K562 (cell line): ENCODE measurements at regions not wholly inside any gene's neighbourhood (a gene's known extent, or its start where the extent isn't known, plus 50 kb on each side); places are given as distances from the start of the nearest gene placed in this dataset.

Experiments
- ATAC-seq: fragments of 200-7000 bp; cut with Tn5 transposase; 3 replicates; pipeline ENCODE4 v1.9.1; 2020; ENCODE audit warnings: moderate library complexity
- BruUV-seq: library from RNA; stranded (reverse); fragments of 400-500 nt; replicated peaks from 2 replicates; lab custom pipeline; 2021; lab: Mats Ljungman, UMichigan
- CTCF ChIA-PET: fragments of 300-600 bp; formaldehyde crosslinking; extraction: SDS; loops from one replicate; lab custom pipeline; 2021; ENCODE audit warnings: low intra/inter-chr PET ratio; lab: Yijun Ruan, JAX
- POLR2A ChIA-PET: fragments of 300-600, 350-650 bp; sonication (Branson Sonifier 250); formaldehyde crosslinking; extraction: SDS; loops from one replicate; lab custom pipeline; 2021; ENCODE audit warnings: antibody characterized with exemption, inconsistent platforms; lab: Yijun Ruan, JAX
- DNase-seq, 4 experiments: peaks; one replicate each; pipeline versions ENCODE4 v3.0.0 to v3.0.0-alpha.2; 2011 to 2018; ENCODE audit warnings: low spot score in 3 of 4, mixed read lengths in 3 of 4; ENCODE audit errors: extremely low read depth in 1 of 4
- FAIRE-seq: peaks from 2 replicates; lab custom pipeline; 2011; peaks lifted over from hg19 to GRCh38; lab: Jason Lieb, UNC
- H2AFZ ChIP-seq: 2 replicates; pipeline ENCODE4 v1.6.0; 2011; ENCODE audit warnings: low read depth, low read length, control low read depth, inconsistent platforms
- H3K27ac ChIP-seq: fragments of 200-600 bp; 3 replicates; pipeline ENCODE4 v1.8.0; 2011; ENCODE audit warnings: low read depth, mild to moderate bottlenecking, control low read depth, inconsistent platforms, low read length, moderate library complexity, mixed read lengths; ENCODE audit errors: extremely low read depth
- H3K27me3 ChIP-seq, 2 experiments: fragments of 300-600 bp in 1 of 2; 2 replicates in 1 of 2; 3 replicates in 1 of 2; pipeline versions ENCODE4 v1.6.0 to v1.8.0; 2011; ENCODE audit warnings: inconsistent platforms in 2 of 2, low read length in 2 of 2, mild to moderate bottlenecking in 1 of 2, mixed read lengths in 1 of 2, moderate library complexity in 1 of 2; ENCODE audit not compliant: control insufficient read depth in 2 of 2, insufficient read depth in 2 of 2
- H3K36me3 ChIP-seq: fragments of 300-600 bp; 3 replicates; pipeline ENCODE4 v1.8.0; 2011; ENCODE audit warnings: mild to moderate bottlenecking, low read length, inconsistent platforms; ENCODE audit not compliant: control insufficient read depth, insufficient read depth
- H3K4me1 ChIP-seq, 2 experiments: fragments of 200-600 bp in 1 of 2; replicated peaks in 1 of 2; 2 replicates in 1 of 2; 3 replicates in 1 of 2; pipeline versions ENCODE4 v1.5.1 to v1.8.0; 2011; ENCODE audit warnings: inconsistent platforms in 2 of 2, low read length in 2 of 2, mild to moderate bottlenecking in 1 of 2, mixed read lengths in 1 of 2, moderate library complexity in 1 of 2; ENCODE audit not compliant: control insufficient read depth in 2 of 2, insufficient read depth in 2 of 2
- H3K4me2 ChIP-seq: 2 replicates; pipeline ENCODE4 v1.6.1; 2011; ENCODE audit warnings: low read length, control low read depth, inconsistent platforms, mixed read lengths; ENCODE audit not compliant: insufficient read depth
- H3K4me3 ChIP-seq: fragments of 200-600 bp; sonication (generic), shearing (Covaris generic); 2 replicates; pipeline ENCODE4 v1.5.1; 2016; ENCODE audit warnings: control low read depth, inconsistent platforms
- H3K79me2 ChIP-seq: fragments of 200-600 bp; 3 replicates; pipeline ENCODE4 v1.8.0; 2011; ENCODE audit warnings: low read length, inconsistent platforms; ENCODE audit not compliant: control insufficient read depth, insufficient read depth
- H3K9ac ChIP-seq, 2 experiments: 2 replicates each; pipeline versions ENCODE4 v1.6.0 to v1.6.1; 2011; ENCODE audit warnings: low read depth in 2 of 2, low read length in 2 of 2, control low read depth in 1 of 2, inconsistent platforms in 1 of 2, mild to moderate bottlenecking in 1 of 2, mixed read lengths in 1 of 2; ENCODE audit not compliant: insufficient read depth in 1 of 2
- H3K9me1 ChIP-seq: one replicate; pipeline ENCODE4 v1.6.0; 2011; ENCODE audit warnings: inconsistent platforms, mild to moderate bottlenecking, low read length, moderate library complexity; ENCODE audit not compliant: control insufficient read depth, insufficient read depth
- H3K9me3 ChIP-seq: replicated peaks from 2 replicates; pipeline ENCODE4 v1.5.1; 2011; ENCODE audit warnings: low read depth, low read length, inconsistent platforms; ENCODE audit not compliant: control insufficient read depth, insufficient read depth
- H4K20me1 ChIP-seq: replicated peaks from 2 replicates; pipeline ENCODE4 v1.6.1; 2011; ENCODE audit warnings: low read length, inconsistent platforms, mixed read lengths; ENCODE audit not compliant: control insufficient read depth, insufficient read depth
- BRCA1 ChIP-seq, 2 experiments: fragments of 450-650 bp in 1 of 2; sonication (generic) in 1 of 2; formaldehyde crosslinking in 1 of 2; IDR thresholded peaks; 2 replicates each; pipeline versions ENCODE4 v1.5.0 to v1.6.1; 2017 to 2020; ENCODE audit warnings: mild to moderate bottlenecking in 1 of 2, missing genetic modification reagents in 1 of 2
- E4F1 ChIP-seq: fragments of 250-450 bp; sonication (Bioruptor Pico); IDR thresholded peaks from 2 replicates; pipeline ENCODE4 v1.5.0; 2021; ENCODE audit warnings: mild to moderate bottlenecking, borderline replicate concordance
- EGR1 ChIP-seq: fragments of 450-650 bp; conservative IDR thresholded peaks from 2 replicates; pipeline ENCODE4 v1.6.1; 2017; ENCODE audit warnings: mild to moderate bottlenecking
- HOXB6 ChIP-seq: fragments of 250-450 bp; sonication (Bioruptor Pico); IDR thresholded peaks from 2 replicates; pipeline ENCODE4 v1.5.1; 2022; ENCODE audit warnings: mild to moderate bottlenecking, borderline replicate concordance
- MTA1 ChIP-seq: fragments of 450-650 bp; IDR thresholded peaks from 2 replicates; pipeline ENCODE4 v1.6.1; 2017; ENCODE audit warnings: borderline replicate concordance
- PCBP1 ChIP-seq: fragments of 200-400 bp; formaldehyde crosslinking; IDR thresholded peaks from 2 replicates; pipeline ENCODE4 v1.6.1; 2018; ENCODE audit warnings: mild to moderate bottlenecking, low read depth, low read length; ENCODE audit not compliant: poor library complexity, severe bottlenecking
- STAT5A ChIP-seq: IDR thresholded peaks from 2 replicates; pipeline ENCODE4 v1.6.1; 2012; ENCODE audit warnings: low read length, inconsistent platforms, borderline replicate concordance
- WGBS: fragments of 100-300 bp; shearing (Covaris generic); methylation state at CpG from one replicate; pipeline ENCODE4 v1.1.6; 2016; ENCODE audit warnings: low coverage, mixed read lengths; ENCODE audit not compliant: insufficient coverage; ENCODE audit errors: missing lambda C conversion rate; 5-methylcytosine and 5-hydroxymethylcytosine counted together
- in situ Hi-C: fragments of 300-500 bp; cut with MboI; formaldehyde crosslinking; loops from 4 replicates; pipeline ENCODE4 v1.15.0; 2018; ENCODE audit warnings: inconsistent platforms, mixed read lengths
- intact Hi-C: fragments of 100-400 bp; cut with micrococcal nuclease; formaldehyde crosslinking; loops from 2 replicates; pipeline ENCODE4 v1.14.2; 2022
- TF ChIP-seq, protein P1 (sequence below): fragments of 450-650 bp; formaldehyde crosslinking; IDR thresholded peaks from 2 replicates; pipeline ENCODE4 v1.4.0; 2020; ENCODE audit warnings: mild to moderate bottlenecking, moderate library complexity
- TF ChIP-seq, protein P2 (sequence below): fragments of 250-450 bp; sonication (Bioruptor Pico); IDR thresholded peaks from 2 replicates; pipeline ENCODE4 v1.8.0; 2021; ENCODE audit warnings: moderate library complexity, mild to moderate bottlenecking, inconsistent platforms

DNA sequence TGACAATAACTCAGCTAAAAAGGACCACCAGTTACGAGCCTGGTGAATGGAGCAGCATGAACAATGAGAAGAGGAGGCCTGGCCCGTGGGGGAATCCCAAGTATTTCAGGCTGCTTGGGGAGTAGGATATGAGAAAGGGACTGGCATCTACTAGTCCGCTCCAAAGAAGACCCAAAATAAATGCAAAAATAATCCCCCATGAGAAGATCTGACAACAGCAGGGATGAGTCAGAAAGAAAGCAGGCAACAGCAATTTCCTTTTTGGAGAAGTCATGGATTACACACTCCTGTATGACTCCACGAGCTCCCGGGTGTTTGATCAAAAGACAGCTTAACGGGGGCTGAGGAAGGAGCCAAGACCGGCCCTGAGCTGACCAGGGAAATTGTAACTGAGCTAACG lies 111.4 kb downstream of the SOX11 start:
- Histone ChIP-seq H3K4me1 (no peaks in the 10 kb centered on the region), H2AFZ (no peak overlapping the region), H3K4me3 (no peak overlapping the region), H3K9me1 (no peaks in the 10 kb centered on the region), H3K27me3 (no peaks in the 10 kb centered on the region), H4K20me1 (no peaks in the 10 kb centered on the region), H3K9me3 (peaks cover 2% of the 10 kb centered on the region; the same call in 1 of the 2 replicates), H3K27ac (no peak overlapping the region), H3K36me3 (no peaks in the 10 kb centered on the region), H3K9ac (no peak overlapping the region), H3K4me2 (no peak overlapping the region), H3K79me2 (no peaks in the 10 kb centered on the region)
- ChIA-PET POLR2A (no interaction called here), CTCF (no interaction called here)
- FAIRE-seq: no peak
- 3% methylated on average over 8 of the region's 8 CpGs for WGBS
- TF ChIP-seq, protein P1, sequence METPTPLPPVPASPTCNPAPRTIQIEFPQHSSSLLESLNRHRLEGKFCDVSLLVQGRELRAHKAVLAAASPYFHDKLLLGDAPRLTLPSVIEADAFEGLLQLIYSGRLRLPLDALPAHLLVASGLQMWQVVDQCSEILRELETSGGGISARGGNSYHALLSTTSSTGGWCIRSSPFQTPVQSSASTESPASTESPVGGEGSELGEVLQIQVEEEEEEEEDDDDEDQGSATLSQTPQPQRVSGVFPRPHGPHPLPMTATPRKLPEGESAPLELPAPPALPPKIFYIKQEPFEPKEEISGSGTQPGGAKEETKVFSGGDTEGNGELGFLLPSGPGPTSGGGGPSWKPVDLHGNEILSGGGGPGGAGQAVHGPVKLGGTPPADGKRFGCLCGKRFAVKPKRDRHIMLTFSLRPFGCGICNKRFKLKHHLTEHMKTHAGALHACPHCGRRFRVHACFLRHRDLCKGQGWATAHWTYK (CRISPR knock-in tag): no peak
- in situ Hi-C loops (no loop called here), intact Hi-C loops (no loop called here)
- BruUV-seq: no TSS peak
- DNase-seq: no peak
- no peak for ATAC-seq

DNA sequence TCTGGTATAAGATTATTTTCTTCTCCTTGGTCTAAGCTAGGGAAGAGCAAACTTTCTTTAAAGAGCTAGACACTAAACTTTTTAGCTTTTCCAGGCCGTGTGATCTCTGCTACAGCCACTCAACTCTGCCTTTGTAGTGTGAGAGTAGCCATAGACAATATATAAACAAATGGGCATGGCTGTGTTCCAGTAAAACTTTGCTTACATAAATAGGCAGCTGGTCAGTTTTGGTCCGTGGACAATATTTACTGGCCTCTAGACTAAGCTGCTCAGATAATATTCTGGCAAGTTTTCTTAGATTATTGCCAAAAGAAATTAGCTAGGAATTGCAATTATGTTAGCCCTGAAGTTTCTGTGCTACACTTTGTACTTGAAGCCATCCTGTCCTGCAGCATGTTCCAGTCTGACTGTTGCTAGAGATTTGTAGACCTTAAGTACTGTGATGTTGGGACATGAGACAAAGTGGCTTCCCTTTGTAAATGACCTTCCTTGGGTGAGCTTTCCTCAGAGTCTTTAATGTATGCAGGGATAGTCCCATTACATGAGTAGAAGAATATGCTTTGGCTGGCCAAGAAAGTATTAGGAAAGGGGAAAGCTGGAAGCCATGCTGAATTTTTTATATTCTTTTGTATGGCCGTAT lies 126.9 kb downstream of the SOX11 start:
- H3K4me2 ChIP-seq: no peak overlapping the region
- no peaks in the 10 kb centered on the region; the same call in 1 of the 2 replicates for H3K9me3 ChIP-seq
- no peak overlapping the region for H3K9ac ChIP-seq
- in situ Hi-C loops (no loop called here), intact Hi-C loops (no loop called here)
- whole genome bisulfite sequencing: 0% methylated on average over 3 of the region's 3 CpGs
- H3K4me3 ChIP-seq: no peak overlapping the region
- no peaks in the 10 kb centered on the region for H3K27me3 ChIP-seq
- no TSS peak for BruUV-seq
- ATAC-seq (no peak), DNase-seq (no peak), FAIRE-seq (no peak)
- H3K36me3 ChIP-seq: no peaks in the 10 kb centered on the region
- H4K20me1 ChIP-seq: no peaks in the 10 kb centered on the region
- CTCF ChIA-PET: no interaction called here
- POLR2A ChIA-PET: interaction anchor here (0.7 kb wide), 1 partner anchor 68 kb away, joined by 3 read pairs; no protein-coding TSS in a partner anchor
- H2AFZ ChIP-seq: no peak overlapping the region
- H3K27ac ChIP-seq: no peak overlapping the region
- H3K79me2 ChIP-seq: no peaks in the 10 kb centered on the region
- H3K9me1 ChIP-seq: no peaks in the 10 kb centered on the region
- no peaks in the 10 kb centered on the region for H3K4me1 ChIP-seq
- TF ChIP-seq PCBP1 (no peak), EGR1 (no peak), MTA1 (no peak), E4F1 (CRISPR knock-in tag) (no peak), STAT5A (no peak), HOXB6 (no peak), BRCA1 (IDR thresholded peaks at IDR 0.05) (no peak), BRCA1 (CRISPR knock-in tag; IDR thresholded peaks at IDR 0.05) (no peak)
- TF ChIP-seq, protein P2, sequence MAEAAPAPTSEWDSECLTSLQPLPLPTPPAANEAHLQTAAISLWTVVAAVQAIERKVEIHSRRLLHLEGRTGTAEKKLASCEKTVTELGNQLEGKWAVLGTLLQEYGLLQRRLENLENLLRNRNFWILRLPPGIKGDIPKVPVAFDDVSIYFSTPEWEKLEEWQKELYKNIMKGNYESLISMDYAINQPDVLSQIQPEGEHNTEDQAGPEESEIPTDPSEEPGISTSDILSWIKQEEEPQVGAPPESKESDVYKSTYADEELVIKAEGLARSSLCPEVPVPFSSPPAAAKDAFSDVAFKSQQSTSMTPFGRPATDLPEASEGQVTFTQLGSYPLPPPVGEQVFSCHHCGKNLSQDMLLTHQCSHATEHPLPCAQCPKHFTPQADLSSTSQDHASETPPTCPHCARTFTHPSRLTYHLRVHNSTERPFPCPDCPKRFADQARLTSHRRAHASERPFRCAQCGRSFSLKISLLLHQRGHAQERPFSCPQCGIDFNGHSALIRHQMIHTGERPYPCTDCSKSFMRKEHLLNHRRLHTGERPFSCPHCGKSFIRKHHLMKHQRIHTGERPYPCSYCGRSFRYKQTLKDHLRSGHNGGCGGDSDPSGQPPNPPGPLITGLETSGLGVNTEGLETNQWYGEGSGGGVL: no peak
